ENCODE measurements at regions not wholly inside any gene's neighbourhood (a gene's known extent, or its start where the extent isn't known, plus 50 kb on each side); places are given as distances from the start of the nearest gene placed in this dataset.

DNA sequence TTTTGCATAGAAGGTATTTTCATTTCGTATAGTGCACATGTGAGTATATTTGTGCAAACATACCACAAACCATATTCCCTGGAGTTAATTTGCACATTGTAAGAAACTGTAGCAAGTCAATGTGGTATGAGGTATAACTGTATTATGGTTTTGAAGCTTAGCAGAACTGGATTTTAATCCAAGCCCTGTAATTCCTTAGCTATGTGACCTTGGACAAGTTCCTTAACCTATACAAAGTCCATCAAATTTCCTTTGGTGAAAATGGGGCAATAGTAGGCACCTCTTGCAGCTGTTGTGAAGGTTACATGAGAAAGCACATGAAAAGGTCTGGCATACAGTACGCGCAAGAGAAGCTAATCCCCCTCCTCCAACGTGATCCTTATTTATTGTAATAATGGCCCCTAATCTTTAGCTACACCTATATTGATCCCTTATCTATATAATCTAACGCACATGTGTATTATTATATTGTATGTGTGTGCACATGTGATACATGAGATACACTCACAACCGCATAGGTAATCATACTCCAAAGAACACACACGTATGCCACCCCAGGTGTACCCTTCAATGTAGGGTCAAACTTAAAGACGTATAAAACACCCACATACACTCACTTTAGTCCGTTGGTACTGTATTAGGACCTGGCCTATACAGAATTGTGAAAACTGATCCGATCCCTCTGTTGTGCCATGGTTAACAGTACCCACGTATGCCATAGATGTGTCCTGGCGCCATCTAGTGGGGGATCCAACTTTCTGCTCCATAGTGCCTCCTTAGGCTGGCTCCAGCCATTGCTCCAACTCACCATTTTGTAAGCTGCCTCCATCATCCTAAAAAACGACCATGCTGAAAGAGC lies 402.9 kb upstream of the SLC14A2 start:
- peaks cover 0 to 10% (median 1%) of the 10 kb centered on the region in 5 donors for H3K27me3 Mint-ChIP-seq
- no peaks in the 10 kb centered on the region for H3K36me3 Mint-ChIP-seq
- no peak overlapping the region for H3K27ac Mint-ChIP-seq
- POLR2A ChIA-PET: no interaction called here
- no peaks in the 10 kb centered on the region for H3K4me1 Mint-ChIP-seq
- DNase-seq (peak in 8 of 10 donors; percentile 11 to 68 (median 44)), ATAC-seq (peak in 1 of 2 donors; percentile 45)
- peaks cover 0 to 2% (median 0%) of the 10 kb centered on the region in 9 donors for H3K9me3 Mint-ChIP-seq
- H3K4me3 Mint-ChIP-seq: no peak overlapping the region

DNA sequence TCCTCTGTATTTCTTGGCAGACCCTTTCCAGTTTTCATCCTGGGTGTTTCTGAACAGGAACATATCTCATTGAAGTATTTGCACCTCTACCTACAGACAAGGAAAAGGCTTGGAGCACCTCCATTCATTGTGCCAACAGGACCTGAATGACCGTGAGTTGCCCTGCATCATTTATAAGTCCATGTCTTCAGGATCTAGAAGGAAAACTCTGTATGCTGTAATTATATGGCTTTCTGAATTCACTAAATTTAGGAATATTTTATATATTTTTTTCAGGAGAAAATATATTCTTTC lies 402.3 kb upstream of the SLC14A2 start:
- POLR2A ChIA-PET: no interaction called here
- Mint-ChIP-seq H3K27ac (no peak overlapping the region), H3K27me3 (peaks cover 0 to 10% (median 1%) of the 10 kb centered on the region in 5 donors), H3K4me3 (no peak overlapping the region), H3K36me3 (no peaks in the 10 kb centered on the region), H3K9me3 (peaks cover 0 to 2% (median 0%) of the 10 kb centered on the region in 9 donors), H3K4me1 (no peaks in the 10 kb centered on the region)
- DNase-seq (no peak), ATAC-seq (no peak)

DNA sequence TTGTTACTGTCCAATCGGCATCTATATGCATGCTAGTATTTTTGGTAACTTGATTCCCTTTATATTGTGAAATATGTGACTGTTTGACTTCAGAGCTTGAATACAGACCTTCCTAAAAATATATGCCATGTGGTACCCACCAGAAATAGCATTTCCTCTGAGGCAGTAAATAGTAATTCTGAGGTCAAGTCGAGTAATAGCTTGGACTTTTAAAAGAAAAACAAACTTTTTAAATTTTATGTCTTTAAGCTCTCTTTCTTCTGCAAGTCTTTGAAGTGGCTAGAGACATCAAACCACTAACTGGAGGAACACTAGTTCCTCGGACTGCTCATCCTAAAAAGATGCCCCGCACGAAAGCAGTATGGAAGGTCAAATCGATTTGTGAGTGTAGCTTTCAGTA lies 396.8 kb upstream of the SLC14A2 start:
- Mint-ChIP-seq H3K27me3 (peaks cover 0 to 13% (median 3%) of the 10 kb centered on the region in 5 donors), H3K36me3 (no peaks in the 10 kb centered on the region), H3K27ac (no peak overlapping the region), H3K4me3 (no peak overlapping the region), H3K4me1 (no peaks in the 10 kb centered on the region), H3K9me3 (peaks cover 0 to 3% (median 0%) of the 10 kb centered on the region in 9 donors)
- DNase-seq (no peak), ATAC-seq (no peak)
- POLR2A ChIA-PET: no interaction called here

DNA sequence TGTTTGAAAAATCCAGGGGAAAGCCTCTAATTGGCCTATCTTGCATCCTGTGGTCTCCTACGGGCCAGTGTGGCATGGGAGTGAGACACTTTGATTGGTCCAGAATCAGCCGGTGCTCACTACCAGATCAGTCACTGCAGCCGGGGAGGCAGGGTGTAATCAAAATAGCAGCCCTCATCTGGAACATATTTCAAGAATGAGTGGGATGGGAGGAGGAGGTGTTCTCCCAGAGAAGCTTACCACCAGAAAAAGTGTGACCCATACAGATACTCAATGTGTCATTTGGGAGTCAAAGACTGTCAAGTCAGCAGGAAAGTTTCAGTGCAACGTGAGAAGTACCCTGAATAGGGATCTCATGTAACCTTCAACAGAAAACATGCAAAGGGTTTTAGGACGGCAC lies 393.9 kb upstream of the SLC14A2 start:
- Mint-ChIP-seq H3K36me3 (no peaks in the 10 kb centered on the region), H3K27me3 (peaks cover 0 to 12% (median 3%) of the 10 kb centered on the region in 5 donors), H3K4me1 (no peaks in the 10 kb centered on the region), H3K27ac (no peak overlapping the region), H3K4me3 (no peak overlapping the region), H3K9me3 (peaks cover 0 to 4% (median 0%) of the 10 kb centered on the region in 9 donors)
- DNase-seq (no peak), ATAC-seq (no peak)
- POLR2A ChIA-PET: no interaction called here

DNA sequence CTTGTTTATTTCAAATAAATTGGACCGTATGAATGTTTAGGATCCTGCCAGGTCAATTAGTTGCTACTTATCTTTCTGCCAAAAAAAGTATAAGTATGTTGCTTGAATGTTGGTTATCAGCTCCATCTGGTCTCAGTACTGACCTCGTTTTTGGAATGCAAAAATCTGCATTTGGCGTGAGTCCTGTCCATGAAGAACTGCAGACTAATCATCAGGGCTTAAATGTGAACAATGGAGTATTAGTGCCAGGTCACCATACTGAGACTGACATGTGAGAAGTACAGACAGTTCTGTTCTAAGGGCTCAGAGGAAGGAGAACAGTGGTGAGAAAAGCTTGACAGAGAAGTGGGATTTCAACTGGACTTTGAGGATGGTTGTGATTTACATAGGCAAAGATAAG lies 393.1 kb upstream of the SLC14A2 start:
- POLR2A ChIA-PET: no interaction called here
- H3K36me3 Mint-ChIP-seq: no peaks in the 10 kb centered on the region
- DNase-seq: no peak
- no peak overlapping the region for H3K27ac Mint-ChIP-seq
- ATAC-seq: no peak
- H3K9me3 Mint-ChIP-seq: peaks cover 0 to 4% (median 0%) of the 10 kb centered on the region in 9 donors
- H3K4me3 Mint-ChIP-seq: no peak overlapping the region
- peaks cover 0 to 6% (median 3%) of the 10 kb centered on the region in 5 donors for H3K27me3 Mint-ChIP-seq
- no peaks in the 10 kb centered on the region for H3K4me1 Mint-ChIP-seq

DNA sequence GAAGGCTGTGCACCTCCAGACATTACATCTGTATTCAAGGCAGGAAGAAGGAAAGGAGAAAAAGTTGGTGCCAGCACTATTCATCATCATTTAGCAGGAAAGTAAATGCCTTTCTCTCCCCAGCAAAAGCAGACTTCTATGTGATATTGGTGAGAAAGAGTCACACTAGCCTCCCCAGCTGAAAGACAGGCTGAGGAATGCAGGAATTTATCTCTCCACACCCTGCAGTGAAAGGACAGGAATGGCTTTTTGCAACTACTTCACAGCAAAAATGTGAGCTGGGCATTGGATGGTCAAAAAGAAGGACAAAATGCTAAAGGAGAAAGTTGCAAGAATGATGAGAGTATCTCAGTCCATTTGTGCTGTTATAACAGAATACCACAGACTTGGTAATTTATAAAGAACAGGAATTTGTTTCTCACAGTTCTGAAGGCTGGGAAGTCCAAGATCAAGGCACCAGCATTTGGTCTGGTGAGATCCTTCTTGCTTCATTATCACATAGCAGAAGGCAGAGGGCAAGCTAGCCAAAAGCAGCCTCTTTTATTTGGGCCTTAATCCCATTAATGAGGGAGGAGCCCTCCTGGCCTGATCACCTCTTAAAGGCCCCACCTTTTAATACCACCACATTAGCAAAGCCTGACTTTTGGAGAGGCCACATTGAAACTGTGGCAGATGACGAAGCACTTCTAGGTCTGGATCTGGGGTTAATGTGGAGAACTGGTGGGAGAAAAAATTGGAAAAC lies 388.1 kb upstream of the SLC14A2 start:
- peaks cover 0 to 6% (median 2%) of the 10 kb centered on the region in 5 donors for H3K27me3 Mint-ChIP-seq
- ATAC-seq (no peak), DNase-seq (no peak)
- H3K9me3 Mint-ChIP-seq: peaks cover 0 to 4% (median 0%) of the 10 kb centered on the region in 9 donors
- H3K27ac Mint-ChIP-seq: no peak overlapping the region
- H3K4me3 Mint-ChIP-seq: no peak overlapping the region
- H3K4me1 Mint-ChIP-seq: no peaks in the 10 kb centered on the region
- POLR2A ChIA-PET: no interaction called here
- H3K36me3 Mint-ChIP-seq: no peaks in the 10 kb centered on the region

DNA sequence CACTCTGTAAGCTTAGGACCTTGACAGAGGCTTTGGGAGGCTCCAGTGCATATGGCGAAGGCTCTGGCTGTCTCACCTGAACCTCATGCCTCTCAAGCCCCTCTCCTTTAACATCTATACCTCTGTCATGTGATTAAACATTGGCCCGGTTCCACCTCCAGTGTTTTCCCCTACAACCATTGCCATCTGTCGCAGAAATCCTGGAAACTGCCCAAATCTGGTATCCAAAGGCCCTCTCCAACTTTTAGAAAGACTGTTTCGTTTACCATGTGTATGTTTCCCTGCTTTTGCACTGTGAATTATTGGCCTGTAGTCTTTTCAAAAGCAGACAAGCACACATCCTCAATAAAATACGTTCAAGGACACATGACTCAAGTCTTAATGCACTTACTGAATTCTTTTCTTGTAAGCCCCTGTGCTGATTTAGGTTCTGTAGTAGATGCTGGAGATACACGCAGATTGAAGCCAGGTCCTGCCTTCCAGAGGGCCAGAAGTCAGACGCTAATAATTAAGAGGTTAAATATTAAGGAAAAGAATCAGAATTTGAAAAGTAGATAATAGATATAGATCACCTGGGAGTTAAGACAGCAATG lies 386.4 kb upstream of the SLC14A2 start:
- no peak overlapping the region for H3K4me3 Mint-ChIP-seq
- no peak for DNase-seq
- peaks cover 0 to 2% (median 0%) of the 10 kb centered on the region in 9 donors for H3K9me3 Mint-ChIP-seq
- ATAC-seq: no peak
- H3K27me3 Mint-ChIP-seq: peaks cover 0 to 3% (median 0%) of the 10 kb centered on the region in 5 donors
- H3K4me1 Mint-ChIP-seq: no peaks in the 10 kb centered on the region
- POLR2A ChIA-PET: no interaction called here
- no peak overlapping the region for H3K27ac Mint-ChIP-seq
- H3K36me3 Mint-ChIP-seq: no peaks in the 10 kb centered on the region

DNA sequence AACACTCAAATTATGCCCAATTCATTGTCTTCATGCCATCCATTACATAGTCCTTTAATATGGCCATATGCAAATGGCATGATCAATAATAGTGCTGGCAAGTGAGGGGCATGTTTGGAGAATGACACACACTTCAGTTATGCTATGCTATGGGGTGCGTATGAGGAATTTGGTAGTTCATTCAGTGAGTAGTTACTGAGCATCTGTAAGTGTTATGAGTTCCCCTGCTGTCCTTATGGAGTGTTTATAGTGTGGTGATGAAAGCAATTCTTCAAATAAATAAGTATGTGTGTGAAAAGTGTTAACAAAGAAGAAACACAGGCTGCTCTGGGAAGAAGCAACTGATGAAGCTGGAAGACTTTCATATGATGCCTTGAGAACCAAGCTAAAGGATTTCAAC lies 383.7 kb upstream of the SLC14A2 start:
- H3K36me3 Mint-ChIP-seq: no peaks in the 10 kb centered on the region
- POLR2A ChIA-PET: no interaction called here
- no peaks in the 10 kb centered on the region for H3K9me3 Mint-ChIP-seq
- H3K4me3 Mint-ChIP-seq: no peak overlapping the region
- ATAC-seq (no peak), DNase-seq (no peak)
- no peaks in the 10 kb centered on the region for H3K4me1 Mint-ChIP-seq
- no peak overlapping the region for H3K27ac Mint-ChIP-seq
- H3K27me3 Mint-ChIP-seq: peaks cover 0 to 7% (median 0%) of the 10 kb centered on the region in 5 donors

DNA sequence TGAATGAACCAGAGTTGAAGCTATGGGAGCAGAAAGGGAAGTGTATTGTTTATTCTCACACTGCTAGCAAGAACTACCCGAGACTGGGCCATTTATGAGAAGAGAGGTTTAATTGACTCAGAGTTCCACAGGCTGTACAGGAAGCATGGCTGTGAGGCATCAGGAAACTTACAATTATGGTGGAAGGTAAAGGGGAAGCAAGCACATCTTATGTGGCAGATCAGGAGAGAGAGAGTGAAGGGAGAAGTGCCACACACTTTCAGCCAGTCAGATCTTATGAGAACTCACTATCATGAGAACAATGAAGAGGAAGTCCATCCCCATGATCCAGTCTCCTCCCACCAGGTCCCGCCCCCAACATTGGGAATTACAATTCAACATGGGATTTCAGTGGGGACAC lies 383.2 kb upstream of the SLC14A2 start:
- H3K27me3 Mint-ChIP-seq: peaks cover 0 to 7% (median 0%) of the 10 kb centered on the region in 5 donors
- no peaks in the 10 kb centered on the region for H3K9me3 Mint-ChIP-seq
- DNase-seq (no peak), ATAC-seq (no peak)
- no peak overlapping the region for H3K4me3 Mint-ChIP-seq
- POLR2A ChIA-PET: no interaction called here
- no peak overlapping the region for H3K27ac Mint-ChIP-seq
- no peaks in the 10 kb centered on the region for H3K4me1 Mint-ChIP-seq
- H3K36me3 Mint-ChIP-seq: no peaks in the 10 kb centered on the region

DNA sequence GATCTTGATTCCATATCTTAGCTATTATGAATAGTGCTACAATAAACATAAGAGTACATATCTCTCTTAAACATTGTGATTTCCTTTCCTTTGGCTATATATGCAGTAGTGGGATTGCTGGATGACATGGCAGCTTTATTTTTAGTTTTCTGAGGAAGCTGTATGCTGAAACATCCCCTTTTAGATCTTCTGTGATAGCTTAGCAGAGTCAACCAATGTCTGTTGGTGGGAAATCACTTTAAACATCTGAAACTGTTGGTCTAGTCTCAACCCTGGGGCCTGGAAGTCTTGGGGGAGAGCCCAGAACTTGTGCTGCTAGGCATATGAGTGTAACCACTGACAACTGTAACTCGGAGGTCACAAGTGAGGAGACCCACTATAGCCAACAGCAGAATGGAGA lies 378.6 kb upstream of the SLC14A2 start:
- POLR2A ChIA-PET: no interaction called here
- ATAC-seq: no peak
- Mint-ChIP-seq H3K27me3 (peaks cover 2 to 18% (median 9%) of the 10 kb centered on the region in 5 donors), H3K27ac (no peak overlapping the region), H3K4me1 (no peaks in the 10 kb centered on the region), H3K36me3 (no peaks in the 10 kb centered on the region), H3K9me3 (no peaks in the 10 kb centered on the region), H3K4me3 (no peak overlapping the region)
- DNase-seq: no peak

DNA sequence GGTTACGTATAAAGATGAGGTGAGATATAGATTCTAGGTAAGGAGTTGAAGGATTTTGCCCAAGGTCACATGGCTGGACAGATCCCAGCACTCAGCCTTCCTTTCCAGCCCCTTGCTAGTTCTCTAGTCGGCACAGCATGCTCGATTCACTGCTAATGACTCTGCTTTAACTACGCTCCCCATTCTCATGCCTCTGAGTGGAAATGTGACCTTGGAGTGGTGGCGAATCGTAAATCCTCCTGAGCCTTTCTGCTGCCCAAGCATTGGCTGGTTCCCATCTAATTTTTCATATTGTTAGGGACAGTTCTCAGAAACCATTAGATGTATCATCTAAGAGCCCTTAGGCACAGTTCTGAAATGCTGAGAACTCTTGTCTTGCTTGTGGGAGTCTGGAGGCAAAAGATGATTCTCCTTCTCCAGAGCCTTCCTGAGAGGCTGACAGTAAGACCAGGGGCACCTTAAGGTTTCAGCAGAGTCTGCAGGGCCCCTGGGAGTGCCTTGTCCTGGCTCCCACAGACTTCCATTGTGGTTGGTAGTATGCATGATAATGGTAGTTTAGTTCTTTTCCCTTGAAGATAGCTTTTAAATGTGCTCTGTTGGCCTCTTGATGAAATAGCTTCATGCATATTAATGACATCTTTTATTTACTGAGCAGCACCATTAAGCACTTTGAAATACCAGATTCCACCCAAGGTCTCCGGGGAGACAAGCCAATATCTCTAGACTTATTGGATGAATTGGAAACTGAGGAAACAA lies 377.8 kb upstream of the SLC14A2 start:
- H3K27me3 Mint-ChIP-seq: peaks cover 2 to 18% (median 9%) of the 10 kb centered on the region in 5 donors
- H3K9me3 Mint-ChIP-seq: no peaks in the 10 kb centered on the region
- ATAC-seq (no peak), DNase-seq (no peak)
- H3K36me3 Mint-ChIP-seq: no peaks in the 10 kb centered on the region
- no peak overlapping the region for H3K4me3 Mint-ChIP-seq
- POLR2A ChIA-PET: no interaction called here
- no peaks in the 10 kb centered on the region for H3K4me1 Mint-ChIP-seq
- no peak overlapping the region for H3K27ac Mint-ChIP-seq

DNA sequence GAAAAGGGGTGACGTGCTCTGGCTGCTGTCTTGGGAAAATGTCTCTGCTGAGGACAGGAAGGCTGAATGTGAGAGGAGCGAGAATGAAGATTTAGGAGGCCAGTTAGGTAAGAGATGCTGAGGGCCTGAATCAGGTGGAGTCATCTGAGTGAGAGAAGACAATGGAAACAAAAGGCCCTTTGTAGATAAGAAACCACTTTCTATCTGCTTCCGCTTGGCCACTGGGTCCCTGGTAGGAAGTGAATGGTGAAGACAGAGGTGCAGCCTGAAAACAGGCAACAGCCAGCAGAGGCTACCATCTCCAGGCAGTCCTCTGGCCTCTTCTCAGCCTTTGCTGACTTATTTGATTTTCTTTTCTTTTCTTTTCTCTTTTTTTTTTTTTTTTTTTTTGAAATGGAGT lies 374.0 kb upstream of the SLC14A2 start:
- DNase-seq (no peak), ATAC-seq (no peak)
- Mint-ChIP-seq H3K36me3 (no peaks in the 10 kb centered on the region), H3K4me1 (no peaks in the 10 kb centered on the region), H3K27ac (no peak overlapping the region), H3K27me3 (peaks cover 2 to 14% (median 9%) of the 10 kb centered on the region in 5 donors), H3K4me3 (no peak overlapping the region), H3K9me3 (no peaks in the 10 kb centered on the region)
- POLR2A ChIA-PET: no interaction called here

Measured in naive thymus-derived CD8-positive, alpha-beta T cell (primary cell).